ENCODE measurements at regions not wholly inside any gene's neighbourhood (a gene's known extent, or its start where the extent isn't known, plus 50 kb on each side); places are given as distances from the start of the nearest gene placed in this dataset.
"Not testable (repeated sequence)": the region's sequence is repeated elsewhere in the genome, so short reads cannot be mapped to it uniquely, and the experiment has no call there.

DNA sequence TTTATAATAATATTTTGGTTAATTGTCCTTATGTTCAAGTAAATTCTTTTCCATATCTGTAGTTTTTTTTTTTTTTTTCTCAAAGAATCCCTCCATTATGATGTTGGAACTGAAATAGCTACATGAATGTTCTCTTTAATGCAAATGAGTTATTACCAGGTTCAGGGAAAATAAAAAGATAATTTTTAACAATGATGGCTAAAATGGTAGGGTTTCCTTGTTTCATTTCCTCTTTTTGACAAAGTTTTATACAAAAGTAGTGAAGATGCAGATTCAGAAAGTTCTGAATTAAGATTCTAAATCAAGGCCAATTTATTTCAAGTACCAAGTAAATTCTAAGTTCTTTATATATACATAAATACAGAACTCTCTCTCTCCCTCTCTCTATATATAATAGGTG lies 779.0 kb upstream of the INTU start:
- no peak for DNase-seq (ENCODE audit: low spot score)

DNA sequence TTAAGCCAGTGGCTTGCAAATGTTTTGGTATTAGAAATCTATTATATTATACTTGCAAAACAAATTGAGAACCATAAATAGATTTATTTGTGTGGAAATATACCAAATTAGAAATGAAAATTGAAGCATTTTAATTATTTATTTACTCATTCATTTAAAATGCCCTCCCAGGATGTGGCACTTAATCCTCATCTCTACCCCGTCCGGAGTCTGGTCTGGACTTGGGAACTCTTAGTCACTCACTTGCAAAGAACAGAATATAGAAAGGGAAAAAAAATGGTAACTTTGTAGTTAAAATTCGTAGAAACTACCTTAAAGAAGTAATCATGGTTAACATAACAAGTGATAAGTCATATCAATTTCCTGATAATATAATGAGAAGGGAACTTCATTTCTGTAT lies 775.9 kb upstream of the INTU start:
- no peak for DNase-seq (ENCODE audit: low spot score)

DNA sequence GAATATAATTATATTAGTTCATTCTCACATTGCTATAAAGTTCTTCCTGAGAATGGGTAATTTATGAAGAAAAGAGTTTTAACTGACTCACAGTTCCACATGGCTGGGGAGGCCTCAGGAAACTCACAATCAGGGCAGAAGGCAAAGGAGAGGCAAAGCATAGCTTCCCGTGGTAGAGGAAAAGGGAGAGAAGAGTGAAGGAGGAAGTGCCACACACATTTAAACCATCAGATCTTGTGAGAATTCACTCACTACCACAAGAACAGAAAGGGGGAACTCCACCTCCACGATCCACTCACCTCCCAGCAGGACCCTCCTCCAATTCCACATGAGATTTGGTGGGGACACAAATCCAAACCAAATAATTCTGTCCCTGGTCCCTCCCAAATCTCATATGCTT lies 773.4 kb upstream of the INTU start:
- DNase-seq (ENCODE audit: low spot score) = no peak

DNA sequence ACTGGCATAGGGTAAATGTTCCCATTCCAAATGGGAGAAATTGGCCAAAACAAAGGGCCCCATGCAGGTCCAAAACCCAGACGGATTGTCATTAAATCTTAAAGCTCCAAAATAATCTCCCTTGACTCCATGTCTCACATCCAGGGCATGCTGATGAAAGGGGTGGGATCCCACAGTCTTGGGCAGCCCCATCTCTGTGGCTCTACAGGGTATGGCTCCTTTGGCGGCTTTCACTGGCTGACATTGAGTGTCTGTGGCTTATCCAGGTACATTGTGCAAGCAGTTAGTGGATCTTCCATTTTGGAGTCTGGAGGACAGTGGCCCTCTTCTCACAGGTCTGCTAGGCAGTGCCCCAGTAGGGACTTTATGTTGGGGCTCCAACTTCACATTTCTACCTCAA lies 772.9 kb upstream of the INTU start:
- DNase-seq (ENCODE audit: low spot score) = no peak

DNA sequence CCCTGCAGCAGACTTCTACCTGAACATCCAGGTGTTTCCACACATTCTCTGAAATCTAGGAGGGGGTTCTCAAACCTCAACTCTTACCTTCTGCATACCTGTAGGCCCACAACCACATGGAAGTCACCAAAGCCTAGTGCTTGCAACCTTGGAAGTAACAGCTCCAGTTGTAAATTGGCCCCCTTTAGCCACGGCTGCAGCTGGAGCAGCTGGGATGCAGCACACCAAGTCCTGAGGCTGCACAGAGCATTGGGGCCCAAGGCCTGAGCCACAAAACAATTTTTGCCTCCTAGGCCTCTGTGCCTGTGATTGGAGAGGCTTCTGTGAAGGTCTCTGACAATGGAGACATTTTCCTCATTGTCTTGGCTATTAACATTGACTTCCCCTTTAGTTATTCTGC lies 772.4 kb upstream of the INTU start:
- DNase-seq (ENCODE audit: low spot score) = no peak

DNA sequence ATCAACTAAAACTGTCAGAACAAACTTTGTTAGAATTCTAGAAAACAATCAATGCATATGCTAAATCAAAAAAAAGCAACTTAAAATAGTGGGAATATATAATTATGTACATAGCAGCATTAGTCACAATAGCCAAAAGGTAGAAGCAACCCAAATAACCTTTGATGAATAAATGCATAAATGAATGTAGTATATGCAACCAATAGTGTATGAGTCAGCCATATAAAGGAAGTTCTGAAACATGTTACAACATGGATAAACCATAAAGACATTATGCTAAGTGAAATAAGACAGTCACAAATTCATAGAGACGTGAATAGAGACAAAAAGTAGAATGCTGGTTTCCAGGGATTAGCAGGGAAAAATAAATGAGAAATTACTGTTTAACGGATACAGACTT lies 762.8 kb upstream of the INTU start:
- no peak for DNase-seq (ENCODE audit: low spot score)

DNA sequence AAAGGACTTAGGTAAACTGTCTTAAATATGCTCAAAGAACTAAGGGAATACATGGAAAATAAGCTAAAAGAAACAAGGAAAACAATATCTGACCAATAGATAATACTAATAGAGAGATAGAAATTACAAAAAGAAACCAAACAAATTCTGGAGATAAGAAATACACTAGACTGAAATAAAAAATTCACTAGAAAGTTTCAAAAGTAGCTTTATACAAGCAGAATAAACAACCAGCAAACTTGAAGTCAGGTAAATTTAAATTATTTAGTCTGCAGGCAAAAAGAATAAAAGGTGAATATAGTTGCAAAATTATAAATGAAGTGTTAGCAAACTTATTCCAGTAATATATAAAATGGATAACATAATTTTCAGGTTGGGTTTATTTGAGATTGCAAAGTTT lies 760.9 kb upstream of the INTU start:
- DNase-seq (ENCODE audit: low spot score) = no peak

DNA sequence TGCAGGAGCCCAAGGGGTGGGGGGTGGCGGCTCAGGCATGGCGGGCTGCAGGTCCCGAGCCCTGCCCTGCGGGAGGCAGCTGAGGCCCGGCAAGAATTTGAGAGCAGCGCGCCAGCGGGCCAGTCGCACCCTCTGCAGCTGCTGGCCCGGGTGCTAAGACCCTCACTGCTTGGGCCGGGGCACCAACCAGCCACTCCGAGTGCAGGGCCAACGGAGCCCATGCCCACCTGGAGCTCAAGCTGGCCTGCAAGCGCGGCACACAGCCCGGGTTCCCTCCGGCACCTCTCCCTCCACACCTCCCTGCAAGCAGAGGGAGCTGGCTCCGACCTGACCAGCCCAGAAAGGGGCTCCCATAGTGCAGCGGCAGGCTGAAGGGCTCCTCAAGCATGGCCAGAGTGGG lies 758.2 kb upstream of the INTU start:
- DNase-seq (ENCODE audit: low spot score) = no peak

DNA sequence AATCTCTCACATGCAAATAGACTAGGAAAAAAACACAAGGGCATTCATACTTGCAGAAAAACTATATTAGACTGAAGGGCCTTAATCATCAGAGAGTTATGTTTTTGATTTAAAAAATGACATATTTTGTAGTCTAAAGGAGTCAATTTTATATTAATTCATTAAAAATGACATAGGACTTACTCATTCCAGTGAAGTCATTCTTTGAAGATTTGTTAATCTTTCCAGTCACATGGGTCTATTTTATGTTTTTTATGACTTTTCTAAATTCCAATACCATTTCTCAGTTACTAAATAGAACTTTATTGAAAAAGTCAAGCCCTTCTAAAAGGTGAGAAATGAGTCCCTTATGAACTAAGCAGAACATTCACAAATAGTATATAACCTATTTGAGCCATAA lies 743.8 kb upstream of the INTU start:
- DNase-seq (ENCODE audit: low spot score) = no peak

DNA sequence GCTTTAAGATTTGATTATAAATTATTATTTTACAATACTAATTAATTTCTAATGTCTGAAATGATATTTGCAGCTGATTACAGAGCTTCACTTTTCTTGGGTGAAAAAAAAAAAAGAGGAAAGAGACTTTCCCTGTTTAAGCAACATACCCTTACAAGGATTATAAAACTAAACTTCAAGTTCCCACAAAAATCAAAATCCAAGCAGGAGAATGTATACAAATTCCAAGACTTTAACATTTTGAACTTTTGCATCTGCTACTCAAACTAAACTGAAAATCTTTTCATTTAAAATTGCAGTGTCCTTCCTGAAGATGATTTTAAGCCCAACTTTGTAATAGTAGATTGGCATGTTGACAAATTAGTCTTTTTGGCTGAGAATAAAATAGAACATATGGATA lies 742.4 kb upstream of the INTU start:
- no peak for DNase-seq (ENCODE audit: low spot score)

DNA sequence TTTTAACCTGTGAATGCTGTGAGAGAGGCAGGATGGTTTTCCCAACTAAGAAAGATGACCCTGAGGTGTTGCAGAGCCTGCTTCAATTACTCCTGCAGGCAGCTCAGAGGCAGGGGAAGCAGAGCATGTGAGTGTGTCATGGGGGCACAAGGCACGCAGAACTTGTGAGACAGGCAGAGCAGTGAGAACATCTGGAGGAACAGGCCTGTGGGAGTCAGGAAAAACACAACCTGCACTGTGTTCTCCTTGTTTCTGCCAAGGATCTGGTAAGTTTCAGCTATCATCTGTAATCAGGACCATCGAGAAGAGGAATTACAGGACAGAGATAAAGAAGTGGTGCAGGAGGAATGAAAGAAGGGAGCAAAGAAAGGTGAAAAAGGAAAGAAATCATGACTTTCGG lies 741.8 kb upstream of the INTU start:
- no peak for DNase-seq (ENCODE audit: low spot score)

DNA sequence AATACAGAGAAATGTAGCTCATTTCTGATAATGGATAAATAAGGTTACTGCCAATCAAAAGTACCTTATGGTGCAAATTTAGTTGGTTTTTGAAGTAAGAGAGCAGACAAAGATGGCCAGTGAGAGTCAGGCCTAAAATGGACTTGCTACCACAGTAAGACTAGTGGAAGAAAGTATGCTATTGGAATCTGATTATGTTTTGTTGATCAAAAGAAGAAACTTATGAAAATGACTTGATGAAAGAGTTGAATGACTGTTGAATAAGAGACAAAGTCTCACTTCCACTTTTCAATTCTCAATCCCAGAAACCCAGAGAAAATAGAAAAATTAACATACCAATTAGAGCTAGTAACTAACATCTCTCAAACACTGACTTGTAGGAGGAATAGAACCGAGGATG lies 737.8 kb upstream of the INTU start:
- DNase-seq (ENCODE audit: low spot score) = no peak

DNA sequence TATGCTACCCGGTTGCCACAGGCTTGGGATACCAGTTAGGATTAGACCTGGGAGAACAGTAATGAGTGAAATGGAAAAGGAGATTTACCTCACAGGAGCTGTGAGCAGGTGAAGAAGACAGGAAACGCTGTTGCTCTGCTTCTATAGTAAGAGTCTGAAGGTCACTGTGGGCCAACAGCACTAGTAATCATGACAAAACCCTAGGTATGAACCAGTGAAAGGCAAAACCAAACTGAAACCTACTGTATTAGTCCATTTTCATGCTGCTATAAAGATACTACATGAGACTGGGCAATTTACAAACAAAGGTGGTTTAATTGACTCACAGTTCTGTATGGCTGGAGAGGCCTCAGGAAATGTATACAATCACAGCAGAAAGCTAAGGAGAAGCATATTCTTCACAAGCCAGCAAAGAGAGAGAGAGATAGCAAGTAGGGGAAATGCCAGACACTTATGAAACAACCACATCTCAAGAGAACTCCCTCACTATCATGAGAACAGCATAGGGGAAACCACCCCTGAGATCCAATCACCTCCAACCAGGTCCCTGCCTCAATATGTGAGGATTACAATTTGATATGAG lies 736.7 kb upstream of the INTU start:
- DNase-seq (ENCODE audit: low spot score) = no peak

DNA sequence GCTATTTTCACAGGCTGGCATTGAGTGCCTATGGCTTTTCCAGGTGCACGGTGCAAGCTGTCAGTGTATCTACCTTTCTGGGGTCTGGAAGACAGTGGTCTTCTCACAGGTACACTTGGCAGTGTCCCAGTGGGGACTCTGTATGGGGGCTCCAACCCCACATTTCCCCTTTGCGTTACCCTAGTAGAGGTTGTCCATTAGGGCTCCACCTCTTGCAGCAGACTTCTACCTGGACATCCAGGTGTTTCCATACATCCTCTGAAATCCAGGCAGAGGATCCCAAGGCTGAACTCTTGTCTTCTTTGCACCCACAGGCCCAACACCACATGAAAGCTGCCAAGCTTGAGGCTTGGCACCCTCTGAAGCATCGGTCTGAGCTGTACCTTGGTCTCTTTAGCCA lies 735.7 kb upstream of the INTU start:
- DNase-seq (ENCODE audit: low spot score) = no peak

DNA sequence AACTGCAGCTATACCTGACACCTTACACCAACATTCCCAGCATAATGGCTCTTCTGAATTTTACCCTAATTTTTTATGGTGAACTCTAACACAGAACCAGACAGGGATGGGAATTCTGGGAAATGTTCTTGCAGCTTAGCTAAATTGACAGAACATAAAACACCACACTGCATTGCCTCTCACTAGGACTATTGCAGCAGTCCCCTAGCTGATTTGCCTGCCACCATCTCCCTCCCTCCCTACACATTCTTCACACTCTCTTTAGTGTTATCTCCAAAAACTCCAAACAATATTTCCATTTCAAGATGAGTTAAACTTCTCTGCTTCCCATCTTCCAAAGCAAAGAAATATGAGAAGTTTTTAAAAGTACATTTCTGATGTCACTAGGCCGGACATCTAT lies 733.9 kb upstream of the INTU start:
- DNase-seq (ENCODE audit: low spot score) = no peak

DNA sequence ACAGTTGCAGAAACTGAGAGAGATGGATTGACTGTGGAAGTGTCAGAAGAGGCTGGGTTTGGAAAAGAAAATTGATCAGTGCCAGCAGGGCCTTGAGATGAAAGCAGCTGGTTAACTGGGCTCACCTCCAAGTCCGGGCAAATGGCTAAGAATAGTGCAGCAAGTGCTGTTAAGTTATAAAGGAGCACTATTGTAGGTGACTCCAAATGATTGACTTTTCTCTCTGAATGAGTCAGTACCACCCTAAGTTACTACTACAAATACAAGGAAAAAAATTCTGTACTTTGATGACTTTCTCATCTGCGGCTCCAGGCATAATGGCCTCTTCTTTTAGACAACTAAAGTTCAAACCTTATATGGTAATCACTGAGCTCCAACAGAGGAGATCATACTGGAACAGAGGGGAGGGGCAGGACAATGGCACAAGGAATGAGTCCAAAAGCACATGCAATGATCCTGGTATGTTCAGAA lies 733.4 kb upstream of the INTU start:
- peak; percentile 21 for DNase-seq (ENCODE audit: low spot score)

DNA sequence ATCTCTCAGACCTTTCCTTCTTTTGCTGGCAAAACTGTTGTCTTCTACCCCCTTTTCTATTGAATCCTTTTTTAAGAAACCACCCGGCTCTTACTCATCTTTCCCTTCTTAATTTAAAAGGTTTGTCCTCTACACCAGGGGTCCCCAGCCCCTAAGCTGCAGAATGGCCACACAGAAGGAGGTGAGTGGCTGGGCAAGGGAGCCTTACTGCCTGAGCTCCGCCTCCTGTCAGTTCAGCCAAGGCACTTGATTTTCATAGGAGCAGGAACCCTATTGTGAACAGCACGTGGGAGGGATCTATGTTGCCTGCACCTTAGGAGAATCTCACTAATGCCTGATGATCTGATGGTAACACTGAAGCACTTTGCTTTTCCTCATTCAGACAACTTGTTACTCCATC lies 726.3 kb upstream of the INTU start:
- DNase-seq (ENCODE audit: low spot score) = no peak

DNA sequence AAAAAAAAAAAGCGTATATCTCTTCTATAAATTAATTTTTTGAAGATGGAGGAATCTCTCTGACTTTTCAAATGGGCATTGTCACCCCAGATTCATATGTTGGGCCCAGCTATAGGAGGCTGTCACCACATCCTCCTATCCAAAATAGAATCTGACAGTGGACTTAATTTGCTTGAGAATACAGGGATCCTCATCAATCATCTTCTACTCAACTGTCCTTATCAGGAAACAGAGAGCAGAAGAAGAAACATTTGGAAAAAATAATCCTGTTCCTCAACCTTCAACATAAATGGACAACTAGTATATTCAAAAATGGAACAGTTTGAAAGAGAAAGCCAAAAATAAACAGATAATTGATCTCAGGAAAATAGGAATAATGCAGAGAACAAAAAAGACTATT lies 725.4 kb upstream of the INTU start:
- no peak for DNase-seq (ENCODE audit: low spot score)

DNA sequence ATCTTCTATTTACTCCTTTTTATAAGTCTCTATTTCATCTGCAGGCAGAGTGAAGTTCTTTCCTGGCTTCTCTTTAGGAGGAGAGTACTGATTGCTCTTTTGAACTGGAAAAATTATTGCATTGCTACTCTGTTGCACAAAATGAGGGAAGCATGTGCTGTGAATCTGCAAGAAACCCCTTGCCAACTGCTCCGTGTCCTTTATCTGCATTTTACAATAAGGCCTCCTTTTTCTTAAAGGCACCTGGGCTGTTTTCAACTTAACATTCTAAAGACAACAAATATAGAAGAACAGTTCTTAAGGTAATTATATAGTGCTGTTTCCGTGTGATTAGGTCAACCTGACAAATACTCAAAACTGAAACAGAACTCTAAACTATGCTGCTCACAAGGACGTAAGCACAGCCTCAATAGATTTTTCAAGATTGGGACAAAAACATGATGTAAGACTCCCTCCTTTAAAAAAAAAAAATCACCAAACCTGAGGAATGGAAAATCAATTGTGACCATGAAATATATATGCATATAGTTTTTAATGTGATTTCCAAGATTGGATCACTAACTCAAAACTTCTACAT lies 716.6 kb upstream of the INTU start:
- DNase-seq (ENCODE audit: low spot score) = peak; percentile 2

DNA sequence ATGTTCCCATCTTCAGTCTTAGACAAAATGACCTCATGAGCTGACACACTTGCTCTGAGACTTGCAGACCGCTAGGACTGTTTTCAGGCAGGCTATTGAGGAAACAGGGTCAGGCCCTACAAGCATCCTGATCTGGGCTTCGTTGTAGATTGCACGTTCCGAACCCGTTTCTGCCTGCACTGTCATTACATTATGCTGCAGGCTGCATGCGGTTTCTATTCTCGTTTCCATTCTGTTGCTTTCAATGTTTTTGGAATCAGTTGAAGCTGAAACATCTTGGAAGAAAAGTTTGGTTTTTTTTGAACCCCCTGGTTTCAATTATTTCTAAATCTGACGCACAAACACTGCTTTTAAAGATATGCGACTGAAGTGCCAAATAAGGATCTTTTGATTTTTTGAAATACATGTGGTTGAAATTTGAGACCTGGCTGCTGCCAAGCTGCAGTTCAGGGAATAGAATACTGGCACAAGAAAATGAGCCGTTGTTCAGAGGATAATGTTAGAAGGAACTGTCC lies 716.1 kb upstream of the INTU start:
- peak; percentile 34 for DNase-seq (ENCODE audit: low spot score)

DNA sequence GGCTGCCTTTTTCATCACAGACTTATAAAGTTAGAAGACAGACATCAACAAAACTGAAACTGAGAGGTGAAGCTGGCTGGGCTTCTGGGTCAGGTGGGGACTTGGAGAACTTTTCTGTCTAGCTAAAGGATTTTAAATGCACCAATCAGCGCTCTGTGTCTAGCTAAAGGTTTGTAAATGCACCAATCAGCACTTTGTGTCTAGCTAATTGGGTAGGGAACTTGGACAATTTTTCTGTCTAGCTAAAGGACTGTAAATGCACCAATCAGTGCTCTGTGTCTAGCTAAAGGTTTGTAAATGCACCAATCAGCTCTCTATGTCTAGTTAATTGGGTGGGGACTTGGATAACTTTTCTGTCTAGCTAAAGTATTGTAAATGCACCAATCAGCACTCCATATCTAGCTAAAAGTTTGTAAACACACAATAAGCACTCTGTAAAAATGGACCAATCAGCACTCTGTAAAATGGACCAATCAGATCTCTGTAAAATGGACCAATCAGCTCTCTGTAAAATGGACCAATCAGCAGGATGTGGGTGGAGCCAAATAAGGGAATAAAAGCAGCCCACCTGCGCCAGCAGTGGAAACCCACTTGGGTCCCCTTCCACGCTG lies 710.3 kb upstream of the INTU start:
- DNase-seq (ENCODE audit: low spot score) = not testable (repeated sequence)

DNA sequence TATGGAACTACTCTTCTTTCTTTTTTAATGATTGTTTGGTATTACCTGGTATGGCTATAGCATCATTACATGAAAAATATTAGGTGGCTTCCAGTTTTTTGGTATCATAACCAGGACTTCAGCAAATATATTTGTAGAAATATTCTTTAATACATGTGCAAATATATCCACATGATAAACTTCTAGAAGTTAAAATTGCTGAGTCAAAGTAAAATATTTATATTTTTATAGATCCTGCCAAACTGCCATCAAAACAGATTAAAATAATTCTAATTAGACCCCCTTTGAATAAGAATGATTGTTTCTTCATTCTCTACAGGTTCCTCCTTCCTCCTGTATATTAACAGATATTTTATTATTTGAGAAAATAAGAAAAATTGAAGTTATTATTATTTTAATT lies 708.5 kb upstream of the INTU start:
- DNase-seq (ENCODE audit: low spot score) = no peak

DNA sequence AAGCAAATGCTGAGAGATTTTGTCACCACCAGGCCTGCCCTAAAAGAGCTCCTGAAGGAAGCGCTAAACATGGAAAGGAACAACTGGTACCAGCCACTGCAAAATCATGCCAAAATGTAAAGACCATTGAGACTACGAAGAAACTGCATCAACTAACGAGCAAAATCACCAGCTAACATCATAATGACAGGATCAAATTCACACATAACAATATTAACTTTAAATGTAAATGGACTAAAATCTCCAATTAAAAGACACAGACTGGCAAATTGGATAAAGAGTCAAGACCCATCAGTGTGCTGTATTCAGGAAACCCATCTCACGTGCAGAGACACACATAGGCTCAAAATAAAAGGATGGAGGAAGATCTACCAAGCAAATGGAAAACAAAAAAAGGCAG lies 702.7 kb upstream of the INTU start:
- not testable (repeated sequence) for DNase-seq (ENCODE audit: low spot score)

DNA sequence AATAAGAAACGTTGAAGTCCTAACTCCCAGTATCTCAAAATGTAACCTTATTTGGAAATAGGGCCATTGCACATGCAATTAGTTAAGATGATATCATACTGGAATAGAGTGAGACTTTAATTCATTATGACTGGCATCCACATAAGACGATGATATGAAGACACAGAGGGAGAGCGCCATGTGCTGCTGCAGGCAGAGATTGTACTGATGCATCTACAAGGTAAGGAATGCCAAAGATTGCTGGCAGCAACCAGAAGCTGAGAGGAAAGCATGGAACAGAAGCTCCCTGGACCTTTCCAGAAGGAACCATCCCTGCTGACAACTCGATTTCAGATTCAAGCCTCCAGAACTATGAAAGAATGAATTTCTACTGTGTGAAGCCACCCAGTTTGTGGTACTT lies 697.0 kb upstream of the INTU start:
- DNase-seq (ENCODE audit: low spot score) = no peak

All from Ammon's horn (tissue), 1 donor.